GM21619 (cell line): ENCODE measurements at regions not wholly inside any gene's neighbourhood (a gene's known extent, or its start where the extent isn't known, plus 50 kb on each side); places are given as distances from the start of the nearest gene placed in this dataset.

Experiments
- ATAC-seq: cut with Tn5 transposase; IDR thresholded peaks from one replicate; pipeline ENCODE4 v1.9.1; 2021; ENCODE audit not compliant: unreplicated experiment

DNA sequence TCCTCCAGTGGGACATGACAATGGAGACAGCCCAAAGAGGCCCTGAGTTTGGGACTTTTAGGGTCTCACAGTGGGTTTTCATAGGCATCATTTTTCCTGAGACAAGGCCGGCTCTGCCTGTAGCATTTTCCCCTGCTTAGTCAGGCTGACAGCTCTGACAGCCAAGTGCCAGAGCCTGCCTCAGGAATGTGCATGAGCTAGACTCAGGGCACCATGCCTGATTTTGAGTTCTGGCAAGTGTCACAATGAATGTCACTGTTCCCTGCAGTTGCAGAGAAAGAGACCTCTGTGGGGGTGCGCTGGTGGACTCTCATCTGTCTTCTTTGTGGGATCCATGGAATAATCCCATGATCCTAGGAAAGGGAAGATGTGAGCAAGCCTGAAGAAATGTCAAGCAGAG is 343.3 kb upstream of the TSPY4 start:
- ATAC-seq: no peak

DNA sequence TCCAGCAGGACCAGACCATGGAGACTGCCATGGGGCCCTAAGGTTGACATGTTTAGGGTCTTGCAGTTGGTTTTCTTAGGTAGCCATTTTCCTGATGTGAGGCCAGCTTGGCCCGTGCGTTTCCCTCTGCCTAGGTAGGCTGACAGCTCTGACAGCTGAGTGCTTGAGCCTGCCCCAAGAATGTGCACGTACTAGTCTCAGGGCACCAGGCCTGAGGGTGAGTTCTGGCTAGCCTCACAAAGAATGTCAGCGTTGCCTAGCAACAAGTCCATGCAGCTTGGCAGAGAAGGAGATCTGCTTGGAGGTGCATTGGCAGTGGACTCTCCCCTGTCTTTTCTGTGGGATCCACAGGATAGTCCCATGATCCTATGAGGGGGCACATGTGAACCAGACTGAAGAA is 336.0 kb upstream of the TSPY4 start:
- no peak for ATAC-seq

DNA sequence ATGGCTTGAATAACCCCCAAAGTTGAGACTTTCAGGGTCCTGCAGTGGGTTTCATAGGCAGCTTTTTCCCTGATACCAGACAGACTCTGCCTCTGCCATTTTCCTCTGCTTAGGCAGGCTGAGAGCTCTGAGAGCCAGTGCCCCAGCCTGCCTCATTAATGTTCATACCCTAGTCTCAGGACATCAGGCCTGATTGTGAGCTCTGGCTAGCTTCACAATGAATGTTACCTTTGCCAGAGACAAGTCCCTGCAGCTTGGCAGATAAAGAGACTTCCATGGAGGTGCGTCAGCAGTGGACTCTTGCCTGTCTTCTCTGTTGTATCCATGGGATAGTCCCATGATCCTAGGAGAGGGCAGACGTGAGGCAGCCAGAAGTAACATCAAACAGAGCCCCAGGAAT is 333.5 kb upstream of the TSPY4 start:
- no peak for ATAC-seq

DNA sequence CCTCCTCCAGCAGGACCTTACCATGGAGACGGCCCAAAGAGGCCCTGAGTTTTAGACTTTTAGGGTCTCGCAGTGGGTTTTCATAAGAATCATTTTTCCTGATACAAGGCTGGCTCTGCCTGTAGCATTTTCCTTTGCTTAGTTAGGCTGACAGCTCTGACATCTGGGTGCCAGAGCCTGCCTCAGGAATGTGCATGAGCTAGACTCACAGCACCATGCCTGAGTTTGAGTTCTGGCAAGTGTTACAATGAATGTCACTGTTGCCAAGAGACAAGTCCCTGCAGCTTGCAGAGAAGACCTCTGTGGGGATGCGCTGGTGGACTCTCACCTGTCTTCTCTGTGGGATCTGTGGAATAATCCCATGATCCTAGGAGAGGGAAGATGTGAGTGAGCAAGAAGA is 328.6 kb upstream of the TSPY4 start:
- no peak for ATAC-seq

DNA sequence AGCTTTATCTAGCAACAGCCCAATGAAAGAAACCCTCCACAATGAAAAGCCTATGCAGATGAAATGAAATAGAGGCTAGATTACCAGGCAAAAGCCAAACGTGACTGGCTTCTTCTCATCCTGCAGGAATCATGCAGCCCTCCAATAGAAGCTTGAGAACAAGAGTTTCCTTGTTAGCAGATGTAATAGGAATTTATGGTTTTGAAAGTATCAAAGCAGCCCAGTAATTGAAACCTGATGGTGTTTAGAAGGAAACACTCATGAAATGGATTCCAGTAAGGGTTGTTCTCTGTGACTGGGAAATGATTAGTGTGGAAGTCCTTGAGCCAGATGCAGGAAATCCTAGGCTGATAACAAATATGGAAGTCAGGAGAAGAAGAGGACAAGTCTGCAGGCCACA is 320.3 kb upstream of the TSPY4 start:
- ATAC-seq: no peak

DNA sequence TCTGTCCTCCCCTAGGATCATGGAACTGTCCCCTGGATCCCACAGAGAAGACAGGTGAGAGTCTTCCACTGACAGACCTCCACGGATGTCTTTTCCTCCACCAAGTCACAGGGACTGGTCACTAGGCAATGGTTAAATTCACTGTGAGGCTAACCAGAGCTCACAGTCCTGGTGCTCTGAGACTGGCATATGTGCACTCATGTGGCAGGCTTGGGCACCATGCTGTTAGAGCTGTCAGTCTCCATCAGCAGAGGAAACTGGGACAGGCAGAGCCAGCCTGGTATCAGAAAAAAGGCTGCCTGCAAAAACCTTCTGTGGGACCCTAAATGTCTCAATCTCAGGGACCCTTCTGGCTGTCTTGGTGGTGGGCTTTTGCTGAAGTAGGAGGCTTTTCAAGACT is 318.9 kb upstream of the TSPY4 start:
- ATAC-seq: no peak

DNA sequence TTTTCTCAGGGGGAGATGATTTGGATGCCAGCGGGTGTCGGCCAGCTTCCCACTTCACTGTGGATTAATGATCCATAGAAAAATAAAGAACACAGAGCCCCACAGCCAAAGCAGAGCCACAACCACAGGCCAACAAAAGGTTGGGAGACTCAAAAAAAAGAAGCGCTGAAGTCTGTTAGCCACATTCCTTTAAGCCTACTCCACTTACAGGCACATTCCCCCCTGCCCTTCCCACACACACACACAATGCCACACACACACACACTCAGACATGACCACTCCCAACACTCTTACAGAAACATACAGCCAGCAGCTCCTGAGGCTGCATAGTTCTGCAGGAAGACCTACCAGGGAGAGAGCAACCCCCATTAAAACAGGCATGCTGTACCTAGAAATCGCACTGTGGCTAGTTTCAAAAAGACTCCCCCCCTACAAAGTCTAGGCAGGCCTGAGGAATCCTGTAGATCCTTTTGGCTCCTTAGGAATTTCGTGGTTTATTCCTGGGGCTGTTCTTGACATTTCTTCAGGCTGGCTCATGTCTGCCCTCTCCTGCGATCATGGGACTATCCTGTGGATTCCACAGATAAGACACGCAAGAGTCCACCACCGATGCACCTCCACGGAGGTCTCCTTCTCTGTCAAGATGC is 309.4 kb upstream of the TSPY4 start:
- ATAC-seq: no peak

DNA sequence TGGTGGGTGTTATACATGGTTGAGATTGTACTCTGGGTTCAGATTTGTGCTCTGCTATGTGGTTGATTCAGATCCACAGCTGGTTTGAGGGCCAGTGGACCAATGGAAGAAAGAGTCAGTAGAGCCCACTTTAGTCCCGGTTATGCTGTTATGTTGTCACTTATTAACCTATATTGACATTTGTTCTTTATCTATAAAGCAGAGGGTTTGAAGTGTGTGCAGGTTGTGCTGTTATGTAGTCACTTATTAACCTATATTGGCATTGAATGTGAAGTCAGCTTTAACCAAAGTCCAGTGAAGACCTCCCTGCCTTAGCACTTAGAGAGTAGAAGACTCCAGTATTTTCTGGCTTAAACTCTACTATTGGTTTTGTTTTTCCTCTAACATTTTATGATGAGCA is 307.3 kb upstream of the TSPY4 start:
- no peak for ATAC-seq

DNA sequence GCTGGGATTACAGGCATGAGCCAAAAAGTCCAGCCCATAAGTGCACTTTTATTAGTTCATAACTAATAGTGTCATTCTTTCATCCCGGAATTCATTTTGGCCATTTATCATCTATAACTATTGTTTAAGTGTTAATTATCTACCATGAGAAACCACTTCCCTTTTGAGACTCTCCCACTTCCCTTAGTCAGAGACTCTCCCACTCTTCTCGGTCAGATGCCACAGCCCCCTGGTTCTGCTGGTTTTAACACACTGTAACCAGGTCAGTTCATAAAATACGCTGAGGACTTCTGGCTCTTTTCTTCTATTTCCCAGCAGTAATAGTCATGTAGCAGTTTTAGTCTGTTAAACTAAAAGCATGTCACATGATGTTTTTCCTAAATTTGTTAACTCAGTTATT is 303.0 kb upstream of the TSPY4 start:
- peak; percentile 71 for ATAC-seq

DNA sequence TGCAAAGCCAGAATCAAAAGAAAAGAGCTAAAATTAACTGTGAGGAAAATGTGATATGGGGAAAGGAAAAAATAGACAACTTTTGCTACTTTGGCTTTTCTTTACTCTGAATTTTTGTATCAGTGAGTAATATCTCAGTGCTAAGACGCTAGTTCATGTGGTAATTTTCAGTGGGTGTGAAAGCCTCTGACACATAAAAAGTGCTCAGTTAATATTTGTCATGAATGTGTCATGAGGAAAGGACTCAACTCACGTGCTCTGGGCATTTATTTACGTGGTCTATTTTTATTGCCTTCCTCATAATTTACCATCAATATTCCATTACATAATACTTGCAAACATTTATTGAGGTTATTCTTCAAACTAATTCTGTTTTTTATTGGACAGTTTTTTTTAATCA is 302.0 kb upstream of the TSPY4 start:
- ATAC-seq: no peak

DNA sequence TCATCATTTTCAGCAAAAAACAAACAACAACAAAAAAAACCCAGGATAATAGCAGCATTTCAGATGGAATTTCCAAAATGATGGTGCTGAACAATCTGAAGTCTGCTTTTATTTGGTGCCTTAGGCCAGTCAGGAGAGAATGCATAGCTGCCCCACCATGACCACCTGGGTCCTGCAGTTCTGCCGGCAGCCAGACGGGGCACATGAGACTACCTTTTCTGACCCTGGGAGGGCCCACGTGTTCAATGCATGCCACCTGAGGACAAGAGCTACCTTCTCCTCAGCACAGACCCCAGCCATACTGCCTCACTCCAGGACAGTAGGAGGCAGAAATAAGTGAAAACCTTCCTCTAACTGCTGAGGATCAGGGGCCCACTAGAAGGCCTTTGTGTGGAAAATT is 295.8 kb upstream of the TSPY4 start:
- ATAC-seq: no peak
